GM12878 (cell line): ENCODE measurements at regions not wholly inside any gene's neighbourhood (a gene's known extent, or its start where the extent isn't known, plus 50 kb on each side); places are given as distances from the start of the nearest gene placed in this dataset.

Experiments
- ATAC-seq: fragments of 200-7000 bp; cut with Tn5 transposase; 3 replicates; pipeline ENCODE4 v1.9.1; 2020; ENCODE audit warnings: mild to moderate bottlenecking, moderate library complexity
- BruUV-seq: library from RNA; stranded (reverse); fragments of 400-500 nt; replicated peaks from 2 replicates; lab custom pipeline; 2021; lab: Mats Ljungman, UMichigan
- CTCF ChIA-PET: fragments of 300-600 bp; sonication (Branson Sonifier 250); formaldehyde crosslinking; extraction: SDS; loops from one replicate; lab custom pipeline; 2021; ENCODE audit warnings: inconsistent platforms; lab: Yijun Ruan, JAX
- POLR2A ChIA-PET: fragments of 350-600 bp; formaldehyde crosslinking; extraction: SDS; loops from one replicate; lab custom pipeline; 2021; ENCODE audit warnings: inconsistent platforms; lab: Charles Lee
- RAD21 ChIA-PET: fragments of 300-600 bp; sonication (Branson Sonifier 250); formaldehyde crosslinking; loops from one replicate; lab custom pipeline; 2023; ENCODE audit warnings: antibody characterized with exemption; ENCODE audit not compliant: unreplicated experiment; lab: Charles Lee
- SMC1A ChIA-PET: fragments of 300-600 bp; sonication (Branson Sonifier 250); formaldehyde crosslinking; loops from one replicate; lab custom pipeline; 2023; ENCODE audit not compliant: unreplicated experiment, uncharacterized antibody; lab: Charles Lee
- DNase-seq: peaks from one replicate; pipeline ENCODE4 v3.0.0-alpha.2; 2011; ENCODE audit warnings: low read depth, low spot score
- FAIRE-seq: peaks from 3 replicates; lab custom pipeline; 2011; peaks lifted over from hg19 to GRCh38; lab: Jason Lieb, UNC
- H2AFZ ChIP-seq: 2 replicates; pipeline ENCODE4 v1.6.0; 2011; ENCODE audit warnings: low read depth, low read length, control low read depth; ENCODE audit not compliant: control insufficient read depth
- H3K27ac ChIP-seq: 2 replicates; pipeline ENCODE4 v1.5.1; 2011; ENCODE audit warnings: control low read depth; ENCODE audit not compliant: control insufficient read depth, insufficient read depth
- H3K27me3 ChIP-seq, 2 experiments: replicated peaks in 1 of 2; 2 replicates each; pipeline versions ENCODE4 v1.6.0 to v1.6.1; 2011; ENCODE audit warnings: low read length in 1 of 2; ENCODE audit not compliant: control insufficient read depth in 2 of 2, insufficient read depth in 2 of 2
- H3K36me3 ChIP-seq, 2 experiments: 2 replicates each; pipeline ENCODE4 v1.5.1; 2011; ENCODE audit warnings: low read length in 1 of 2; ENCODE audit not compliant: control insufficient read depth in 2 of 2, insufficient read depth in 2 of 2
- H3K4me1 ChIP-seq: 2 replicates; pipeline ENCODE4 v1.6.1; 2011; ENCODE audit warnings: mild to moderate bottlenecking, low read length, moderate library complexity, mixed read lengths; ENCODE audit not compliant: control insufficient read depth, insufficient read depth
- H3K4me2 ChIP-seq: 2 replicates; pipeline ENCODE4 v1.6.0; 2011; ENCODE audit warnings: control low read depth; ENCODE audit not compliant: control insufficient read depth, insufficient read depth
- H3K4me3 ChIP-seq: fragments of 200-600 bp; sonication (generic); 2 replicates; pipeline ENCODE4 v1.5.1; 2016
- H3K79me2 ChIP-seq: 2 replicates; pipeline ENCODE4 v1.6.0; 2011; ENCODE audit warnings: low read length; ENCODE audit not compliant: control insufficient read depth, insufficient read depth
- H3K9ac ChIP-seq: 2 replicates; pipeline ENCODE4 v1.8.0; 2011; ENCODE audit warnings: low read length, control low read depth, mixed read lengths; ENCODE audit not compliant: control insufficient read depth, insufficient read depth
- H3K9me3 ChIP-seq: replicated peaks from 3 replicates; pipeline ENCODE4 v1.5.1; 2011; ENCODE audit warnings: mild to moderate bottlenecking, low read length; ENCODE audit not compliant: control insufficient read depth, insufficient read depth
- H4K20me1 ChIP-seq: 2 replicates; pipeline ENCODE4 v1.6.0; 2011; ENCODE audit not compliant: control insufficient read depth, insufficient read depth
- BRCA1 ChIP-seq: IDR thresholded peaks from 2 replicates; pipeline ENCODE4 v1.6.1; 2011; ENCODE audit warnings: low read depth, low read length, improper control_type of control experiment
- HDAC6 ChIP-seq: fragments of 200-600 bp; sonication (generic); IDR thresholded peaks from one replicate; pipeline ENCODE4 v1.8.0; 2017; ENCODE audit warnings: antibody characterized with exemption; ENCODE audit not compliant: unreplicated experiment
- PAX8 ChIP-seq: fragments of 450-650 bp; IDR thresholded peaks from 2 replicates; pipeline ENCODE4 v1.6.1; 2017; ENCODE audit warnings: mild to moderate bottlenecking, moderate library complexity
- PKNOX1 ChIP-seq: fragments of 450-650 bp; IDR thresholded peaks from 2 replicates; pipeline ENCODE4 v1.6.1; 2016; ENCODE audit warnings: mild to moderate bottlenecking
- YBX1 ChIP-seq: fragments of 450-650 bp; IDR thresholded peaks from 2 replicates; pipeline ENCODE4 v1.6.1; 2016; ENCODE audit warnings: antibody characterized with exemption
- WGBS: methylation state at CpG from one replicate; pipeline ENCODE4 v1.1.6; 2016; ENCODE audit warnings: low lambda C conversion rate; ENCODE audit not compliant: insufficient replicate concordance, insufficient coverage; ENCODE audit errors: missing lambda C conversion rate; 5-methylcytosine and 5-hydroxymethylcytosine counted together
- in situ Hi-C: fragments of 300-500 bp; cut with MboI; formaldehyde crosslinking; loops from 9 replicates; pipeline ENCODE4 v1.14.3; 2018; ENCODE audit warnings: mixed read lengths
- intact Hi-C: fragments of 100-400 bp; cut with micrococcal nuclease; formaldehyde crosslinking; loops from one replicate; pipeline ENCODE4 v1.14.2; 2022; ENCODE audit not compliant: unreplicated experiment
- TF ChIP-seq, protein P1 (sequence below): IDR thresholded peaks from 2 replicates; pipeline ENCODE4 v1.6.1; 2012; ENCODE audit warnings: mild to moderate bottlenecking, low read depth, low read length
- TF ChIP-seq, protein P2 (sequence below): fragments of 450-650 bp; formaldehyde crosslinking; IDR thresholded peaks from 2 replicates; pipeline ENCODE4 v1.4.0; 2022; ENCODE audit warnings: mild to moderate bottlenecking, moderate library complexity
- TF ChIP-seq, protein P3 (sequence below): fragments of 450-650 bp; IDR thresholded peaks from 2 replicates; pipeline ENCODE4 v1.6.1; 2018; ENCODE audit warnings: mild to moderate bottlenecking, low read depth, moderate library complexity; ENCODE audit not compliant: partially characterized antibody

- ChIA-PET POLR2A (no interaction called here), SMC1A (interaction anchor here (0.7 kb wide), 1 partner anchor 26 kb away, joined by 3 read pairs; no protein-coding TSS in a partner anchor), RAD21 (interaction anchor here (0.7 to 0.8 kb wide), 2 partner anchors 102 to 311 kb away, joined by 3 read pairs; no protein-coding TSS in a partner anchor), CTCF (interaction anchor here (0.8 kb wide), 1 partner anchor 417 kb away, joined by 4 read pairs; no protein-coding TSS in a partner anchor)
- H3K79me2 ChIP-seq: no peaks in the 10 kb centered on the region
- H4K20me1 ChIP-seq: no peaks in the 10 kb centered on the region
- H3K9ac ChIP-seq: no peak overlapping the region
- no peak overlapping the region for H3K4me2 ChIP-seq
- H3K9me3 ChIP-seq: no peaks in the 10 kb centered on the region; the same call in 2 of the 3 replicates
- no peak overlapping the region for H3K27ac ChIP-seq
- FAIRE-seq (no peak), DNase-seq (no peak), ATAC-seq (no peak)
- BruUV-seq: no TSS peak
- WGBS: 38% methylated on average over 1 of the region's 1 CpG
- H3K36me3 ChIP-seq: no peaks in the 10 kb centered on the region
- H3K27me3 ChIP-seq: no peaks in the 10 kb centered on the region; a peak in 1 of 4 replicates
- no peak for TF ChIP-seq BRCA1
- TF ChIP-seq PKNOX1: no peak
- TF ChIP-seq, protein P1, sequence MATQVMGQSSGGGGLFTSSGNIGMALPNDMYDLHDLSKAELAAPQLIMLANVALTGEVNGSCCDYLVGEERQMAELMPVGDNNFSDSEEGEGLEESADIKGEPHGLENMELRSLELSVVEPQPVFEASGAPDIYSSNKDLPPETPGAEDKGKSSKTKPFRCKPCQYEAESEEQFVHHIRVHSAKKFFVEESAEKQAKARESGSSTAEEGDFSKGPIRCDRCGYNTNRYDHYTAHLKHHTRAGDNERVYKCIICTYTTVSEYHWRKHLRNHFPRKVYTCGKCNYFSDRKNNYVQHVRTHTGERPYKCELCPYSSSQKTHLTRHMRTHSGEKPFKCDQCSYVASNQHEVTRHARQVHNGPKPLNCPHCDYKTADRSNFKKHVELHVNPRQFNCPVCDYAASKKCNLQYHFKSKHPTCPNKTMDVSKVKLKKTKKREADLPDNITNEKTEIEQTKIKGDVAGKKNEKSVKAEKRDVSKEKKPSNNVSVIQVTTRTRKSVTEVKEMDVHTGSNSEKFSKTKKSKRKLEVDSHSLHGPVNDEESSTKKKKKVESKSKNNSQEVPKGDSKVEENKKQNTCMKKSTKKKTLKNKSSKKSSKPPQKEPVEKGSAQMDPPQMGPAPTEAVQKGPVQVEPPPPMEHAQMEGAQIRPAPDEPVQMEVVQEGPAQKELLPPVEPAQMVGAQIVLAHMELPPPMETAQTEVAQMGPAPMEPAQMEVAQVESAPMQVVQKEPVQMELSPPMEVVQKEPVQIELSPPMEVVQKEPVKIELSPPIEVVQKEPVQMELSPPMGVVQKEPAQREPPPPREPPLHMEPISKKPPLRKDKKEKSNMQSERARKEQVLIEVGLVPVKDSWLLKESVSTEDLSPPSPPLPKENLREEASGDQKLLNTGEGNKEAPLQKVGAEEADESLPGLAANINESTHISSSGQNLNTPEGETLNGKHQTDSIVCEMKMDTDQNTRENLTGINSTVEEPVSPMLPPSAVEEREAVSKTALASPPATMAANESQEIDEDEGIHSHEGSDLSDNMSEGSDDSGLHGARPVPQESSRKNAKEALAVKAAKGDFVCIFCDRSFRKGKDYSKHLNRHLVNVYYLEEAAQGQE: no peak
- no peak for TF ChIP-seq PAX8
- TF ChIP-seq, protein P2, sequence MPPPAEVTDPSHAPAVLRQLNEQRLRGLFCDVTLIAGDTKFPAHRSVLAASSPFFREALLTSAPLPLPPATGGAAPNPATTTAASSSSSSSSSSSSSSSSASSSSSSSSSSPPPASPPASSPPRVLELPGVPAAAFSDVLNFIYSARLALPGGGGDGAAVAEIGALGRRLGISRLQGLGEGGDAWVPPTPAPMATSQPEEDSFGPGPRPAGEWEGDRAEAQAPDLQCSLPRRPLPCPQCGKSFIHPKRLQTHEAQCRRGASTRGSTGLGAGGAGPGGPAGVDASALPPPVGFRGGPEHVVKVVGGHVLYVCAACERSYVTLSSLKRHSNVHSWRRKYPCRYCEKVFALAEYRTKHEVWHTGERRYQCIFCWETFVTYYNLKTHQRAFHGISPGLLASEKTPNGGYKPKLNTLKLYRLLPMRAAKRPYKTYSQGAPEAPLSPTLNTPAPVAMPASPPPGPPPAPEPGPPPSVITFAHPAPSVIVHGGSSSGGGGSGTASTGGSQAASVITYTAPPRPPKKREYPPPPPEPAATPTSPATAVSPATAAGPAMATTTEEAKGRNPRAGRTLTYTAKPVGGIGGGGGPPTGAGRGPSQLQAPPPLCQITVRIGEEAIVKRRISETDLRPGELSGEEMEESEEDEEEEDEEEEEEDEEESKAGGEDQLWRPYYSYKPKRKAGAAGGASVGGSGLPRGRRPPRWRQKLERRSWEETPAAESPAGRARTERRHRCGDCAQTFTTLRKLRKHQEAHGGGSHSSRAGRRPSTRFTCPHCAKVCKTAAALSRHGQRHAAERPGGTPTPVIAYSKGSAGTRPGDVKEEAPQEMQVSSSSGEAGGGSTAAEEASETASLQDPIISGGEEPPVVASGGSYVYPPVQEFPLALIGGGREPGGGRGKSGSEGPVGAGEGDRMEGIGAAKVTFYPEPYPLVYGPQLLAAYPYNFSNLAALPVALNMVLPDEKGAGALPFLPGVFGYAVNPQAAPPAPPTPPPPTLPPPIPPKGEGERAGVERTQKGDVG (CRISPR knock-in tag): no peak
- TF ChIP-seq HDAC6: no peak
- no peak for TF ChIP-seq YBX1
- TF ChIP-seq, protein P3, sequence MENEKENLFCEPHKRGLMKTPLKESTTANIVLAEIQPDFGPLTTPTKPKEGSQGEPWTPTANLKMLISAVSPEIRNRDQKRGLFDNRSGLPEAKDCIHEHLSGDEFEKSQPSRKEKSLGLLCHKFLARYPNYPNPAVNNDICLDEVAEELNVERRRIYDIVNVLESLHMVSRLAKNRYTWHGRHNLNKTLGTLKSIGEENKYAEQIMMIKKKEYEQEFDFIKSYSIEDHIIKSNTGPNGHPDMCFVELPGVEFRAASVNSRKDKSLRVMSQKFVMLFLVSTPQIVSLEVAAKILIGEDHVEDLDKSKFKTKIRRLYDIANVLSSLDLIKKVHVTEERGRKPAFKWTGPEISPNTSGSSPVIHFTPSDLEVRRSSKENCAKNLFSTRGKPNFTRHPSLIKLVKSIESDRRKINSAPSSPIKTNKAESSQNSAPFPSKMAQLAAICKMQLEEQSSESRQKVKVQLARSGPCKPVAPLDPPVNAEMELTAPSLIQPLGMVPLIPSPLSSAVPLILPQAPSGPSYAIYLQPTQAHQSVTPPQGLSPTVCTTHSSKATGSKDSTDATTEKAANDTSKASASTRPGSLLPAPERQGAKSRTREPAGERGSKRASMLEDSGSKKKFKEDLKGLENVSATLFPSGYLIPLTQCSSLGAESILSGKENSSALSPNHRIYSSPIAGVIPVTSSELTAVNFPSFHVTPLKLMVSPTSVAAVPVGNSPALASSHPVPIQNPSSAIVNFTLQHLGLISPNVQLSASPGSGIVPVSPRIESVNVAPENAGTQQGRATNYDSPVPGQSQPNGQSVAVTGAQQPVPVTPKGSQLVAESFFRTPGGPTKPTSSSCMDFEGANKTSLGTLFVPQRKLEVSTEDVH: no peak
- H3K4me3 ChIP-seq: no peak overlapping the region
- no peaks in the 10 kb centered on the region for H3K4me1 ChIP-seq
- in situ Hi-C loops (no loop called here), intact Hi-C loops (no loop called here)
- H2AFZ ChIP-seq: no peak overlapping the region
Observed at GRCh38 chr4:123501733-123502132, 105.1 kb downstream of the SPRY1 start.
